EL (cell line): ENCODE measurements at regions not wholly inside any gene's neighbourhood (a gene's known extent, or its start where the extent isn't known, plus 50 kb on each side); places are given as distances from the start of the nearest gene placed in this dataset.

Source experiments
- DNase-seq: peaks from one replicate; pipeline ENCODE4 v3.0.0-alpha.2; 2016

- DNase-seq: no peak
These were observed 89.2 kb upstream of the INHBA start for GRCh38 chr7:41792120-41792519.

- DNase-seq: no peak
These were observed 85.7 kb upstream of the INHBA start for GRCh38 chr7:41788556-41788955.

GRCh38 chr7:41787651-41788350 lies 84.9 kb upstream of the INHBA start:
- peak; percentile 24 for DNase-seq

GRCh38 chr7:41786944-41787343 lies 84.1 kb upstream of the INHBA start:
- no peak for DNase-seq

- no peak for DNase-seq
These were observed 83.5 kb upstream of the INHBA start for GRCh38 chr7:41786404-41786803.

GRCh38 chr7:41785840-41786239 lies 83.0 kb upstream of the INHBA start:
- no peak for DNase-seq

- DNase-seq: no peak
These were observed 82.4 kb upstream of the INHBA start for GRCh38 chr7:41785265-41785664.

- DNase-seq: no peak
These were observed 77.0 kb upstream of the INHBA start for GRCh38 chr7:41779918-41780317.

- peak; percentile 19 for DNase-seq
These were observed 75.2 kb upstream of the INHBA start for GRCh38 chr7:41777894-41778596.

GRCh38 chr7:41774966-41775365 lies 72.1 kb upstream of the INHBA start:
- peak; percentile 76 for DNase-seq

GRCh38 chr7:41773756-41774155 lies 70.9 kb upstream of the INHBA start:
- DNase-seq: no peak

- no peak for DNase-seq
These were observed 68.8 kb upstream of the INHBA start for GRCh38 chr7:41771717-41772116.

- no peak for DNase-seq
These were observed 66.3 kb upstream of the INHBA start for GRCh38 chr7:41769162-41769561.

GRCh38 chr7:41763626-41764025 lies 60.7 kb upstream of the INHBA start:
- peak; percentile 78 for DNase-seq

- no peak for DNase-seq
These were observed 59.8 kb upstream of the INHBA start for GRCh38 chr7:41762641-41763040.

GRCh38 chr7:41760293-41760692 lies 57.4 kb upstream of the INHBA start:
- no peak for DNase-seq

GRCh38 chr7:41758321-41758720 lies 55.4 kb upstream of the INHBA start:
- no peak for DNase-seq

- no peak for DNase-seq
These were observed 53.8 kb upstream of the INHBA start for GRCh38 chr7:41756650-41757182.

- DNase-seq: no peak
These were observed 52.2 kb upstream of the INHBA start for GRCh38 chr7:41755096-41755495.

- DNase-seq: no peak
These were observed 51.2 kb upstream of the INHBA start for GRCh38 chr7:41754046-41754445.
